Neural progenitor cell (in vitro differentiated cells): ENCODE measurements at regions not wholly inside any gene's neighbourhood (a gene's known extent, or its start where the extent isn't known, plus 50 kb on each side); places are given as distances from the start of the nearest gene placed in this dataset.

ENCODE experiments used
- DNase-seq: peaks from one replicate; pipeline ENCODE4 v3.0.0-alpha.2; 2016; ENCODE audit warnings: low spot score
- H2AFZ ChIP-seq: fragments of 200-600 bp; sonication (generic); replicated peaks from 2 replicates; pipeline ENCODE4 v1.6.1; 2016; ENCODE audit warnings: antibody characterized with exemption
- H3F3A ChIP-seq: fragments of 200-600 bp; sonication (generic); 2 replicates; pipeline ENCODE4 v1.6.1; 2016; ENCODE audit warnings: antibody characterized with exemption, low read depth
- H3K27ac ChIP-seq: fragments of 200-600 bp; sonication (generic); 2 replicates; pipeline ENCODE4 v1.5.1; 2016; ENCODE audit warnings: mild to moderate bottlenecking
- H3K27me3 ChIP-seq: fragments of 200-600 bp; sonication (generic); 2 replicates; pipeline ENCODE4 v1.6.1; 2016; ENCODE audit warnings: mild to moderate bottlenecking, moderate library complexity
- H3K36me3 ChIP-seq: fragments of 200-600 bp; sonication (generic); 2 replicates; pipeline ENCODE4 v1.5.1; 2016
- H3K4me1 ChIP-seq: fragments of 200-600 bp; sonication (generic); 2 replicates; pipeline ENCODE4 v1.6.1; 2016; ENCODE audit warnings: mixed run types
- H3K4me2 ChIP-seq: fragments of 200-600 bp; sonication (generic); 2 replicates; pipeline ENCODE4 v1.6.1; 2016
- H3K4me3 ChIP-seq: fragments of 200-600 bp; sonication (generic); 2 replicates; pipeline ENCODE4 v1.5.1; 2016
- H3K79me2 ChIP-seq: fragments of 200-600 bp; sonication (generic); 2 replicates; pipeline ENCODE4 v1.6.1; 2016; ENCODE audit warnings: low read depth
- H3K9ac ChIP-seq: fragments of 200-600 bp; sonication (generic); 2 replicates; pipeline ENCODE4 v1.6.1; 2016
- H3K9me3 ChIP-seq: fragments of 200-600 bp; sonication (generic); 2 replicates; pipeline ENCODE4 v1.5.1; 2016; ENCODE audit warnings: low read depth
- H4K20me1 ChIP-seq: fragments of 200-600 bp; sonication (generic); 2 replicates; pipeline ENCODE4 v1.6.1; 2016; ENCODE audit warnings: low read depth
- H3K27ac Mint-ChIP-seq: 3 replicates; pipeline ENCODE4 v1.8.0; 2021; ENCODE audit warnings: mixed read lengths
- H3K27me3 Mint-ChIP-seq: 2 replicates; pipeline ENCODE4 v1.8.0; 2022; ENCODE audit warnings: low read depth, mild to moderate bottlenecking, inconsistent platforms, moderate library complexity, mixed read lengths; ENCODE audit not compliant: insufficient read depth
- H3K36me3 Mint-ChIP-seq: 3 replicates; pipeline ENCODE4 v1.8.0; 2021; ENCODE audit warnings: mixed read lengths
- H3K4me1 Mint-ChIP-seq: 3 replicates; pipeline ENCODE4 v1.8.0; 2021; ENCODE audit warnings: mixed read lengths
- H3K4me3 Mint-ChIP-seq: 3 replicates; pipeline ENCODE4 v1.8.0; 2021; ENCODE audit warnings: mild to moderate bottlenecking, moderate library complexity, mixed read lengths
- H3K9me3 Mint-ChIP-seq: 3 replicates; pipeline ENCODE4 v1.8.0; 2020; ENCODE audit warnings: mixed read lengths
- EZH2 ChIP-seq: fragments of 200-600 bp; sonication (generic); IDR thresholded peaks from 2 replicates; pipeline ENCODE4 v1.6.1; 2017; ENCODE audit warnings: antibody characterized with exemption, mild to moderate bottlenecking, moderate library complexity
- EZH2phosphoT487 ChIP-seq: fragments of 200-600 bp; sonication (generic); IDR thresholded peaks from 2 replicates; pipeline ENCODE4 v1.6.1; 2017; ENCODE audit warnings: antibody characterized with exemption
- TF ChIP-seq, protein P1 (sequence below): fragments of 200-600 bp; sonication (generic); IDR thresholded peaks from 2 replicates; pipeline ENCODE4 v1.5.1; 2017; ENCODE audit warnings: antibody characterized with exemption, mild to moderate bottlenecking

DNA sequence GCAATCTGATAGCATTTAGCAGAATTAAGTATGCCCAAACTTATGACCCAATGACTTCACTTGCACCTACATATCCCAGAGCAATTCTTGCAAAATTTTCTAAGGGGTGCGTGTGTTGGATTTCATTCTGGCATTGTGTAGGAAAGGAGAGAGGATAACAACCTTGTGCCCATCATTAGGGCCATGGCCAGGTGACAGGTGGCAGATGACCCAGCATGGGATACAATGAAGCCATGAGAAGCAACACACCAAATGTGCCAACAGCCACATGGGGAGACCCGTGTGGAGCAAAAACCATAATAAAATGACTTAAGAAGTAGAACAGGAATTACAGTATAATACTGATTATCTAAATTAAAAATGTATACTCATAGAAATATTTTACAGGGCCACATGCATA lies 166.9 kb upstream of the EPB41L3 start:
- Histone ChIP-seq H3F3A (no peaks in the 10 kb centered on the region), H3K27me3 (no peaks in the 10 kb centered on the region)

DNA sequence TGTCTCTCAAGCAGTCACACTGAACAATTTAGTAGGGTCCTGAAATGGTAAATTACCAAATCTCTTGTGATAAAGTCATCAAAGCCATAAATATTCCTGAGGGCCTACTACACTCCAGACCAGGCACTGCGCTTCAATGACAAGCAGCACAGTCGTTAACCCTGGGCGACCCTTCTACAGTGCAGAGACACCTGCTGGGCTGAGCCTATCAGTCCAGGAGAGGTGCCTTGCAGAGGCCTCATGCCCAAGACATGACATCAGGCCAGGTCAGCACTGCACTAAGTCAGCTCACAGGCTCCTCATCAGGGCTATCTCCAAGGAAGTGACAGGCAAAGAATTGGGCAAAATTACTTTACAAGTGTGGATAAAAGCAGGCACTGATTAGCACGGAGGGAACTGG lies 166.4 kb upstream of the EPB41L3 start:
- no peaks in the 10 kb centered on the region for H3K4me1 ChIP-seq
- Mint-ChIP-seq H3K36me3 (no peaks in the 10 kb centered on the region), H3K9me3 (no peaks in the 10 kb centered on the region)

More for the DNA sequence above, 166.9 kb upstream of the EPB41L3 start:
- no peak for DNase-seq
- Mint-ChIP-seq H3K4me3 (no peak overlapping the region), H3K27me3 (peaks cover 2% of the 10 kb centered on the region), H3K27ac (no peak overlapping the region), H3K4me1 (no peaks in the 10 kb centered on the region), H3K36me3 (no peaks in the 10 kb centered on the region), H3K9me3 (no peaks in the 10 kb centered on the region)
- Histone ChIP-seq H3K4me2 (no peak overlapping the region), H3K36me3 (no peaks in the 10 kb centered on the region), H3K9ac (no peak overlapping the region), H4K20me1 (no peaks in the 10 kb centered on the region), H3K79me2 (no peaks in the 10 kb centered on the region), H3K27ac (no peak overlapping the region), H3K9me3 (no peaks in the 10 kb centered on the region), H3K4me3 (no peak overlapping the region), H2AFZ (no peak overlapping the region), H3K4me1 (no peaks in the 10 kb centered on the region)
- TF ChIP-seq EZH2phosphoT487 (no peak), EZH2 (no peak)
- TF ChIP-seq, protein P1, sequence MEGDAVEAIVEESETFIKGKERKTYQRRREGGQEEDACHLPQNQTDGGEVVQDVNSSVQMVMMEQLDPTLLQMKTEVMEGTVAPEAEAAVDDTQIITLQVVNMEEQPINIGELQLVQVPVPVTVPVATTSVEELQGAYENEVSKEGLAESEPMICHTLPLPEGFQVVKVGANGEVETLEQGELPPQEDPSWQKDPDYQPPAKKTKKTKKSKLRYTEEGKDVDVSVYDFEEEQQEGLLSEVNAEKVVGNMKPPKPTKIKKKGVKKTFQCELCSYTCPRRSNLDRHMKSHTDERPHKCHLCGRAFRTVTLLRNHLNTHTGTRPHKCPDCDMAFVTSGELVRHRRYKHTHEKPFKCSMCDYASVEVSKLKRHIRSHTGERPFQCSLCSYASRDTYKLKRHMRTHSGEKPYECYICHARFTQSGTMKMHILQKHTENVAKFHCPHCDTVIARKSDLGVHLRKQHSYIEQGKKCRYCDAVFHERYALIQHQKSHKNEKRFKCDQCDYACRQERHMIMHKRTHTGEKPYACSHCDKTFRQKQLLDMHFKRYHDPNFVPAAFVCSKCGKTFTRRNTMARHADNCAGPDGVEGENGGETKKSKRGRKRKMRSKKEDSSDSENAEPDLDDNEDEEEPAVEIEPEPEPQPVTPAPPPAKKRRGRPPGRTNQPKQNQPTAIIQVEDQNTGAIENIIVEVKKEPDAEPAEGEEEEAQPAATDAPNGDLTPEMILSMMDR: no peak

DNA sequence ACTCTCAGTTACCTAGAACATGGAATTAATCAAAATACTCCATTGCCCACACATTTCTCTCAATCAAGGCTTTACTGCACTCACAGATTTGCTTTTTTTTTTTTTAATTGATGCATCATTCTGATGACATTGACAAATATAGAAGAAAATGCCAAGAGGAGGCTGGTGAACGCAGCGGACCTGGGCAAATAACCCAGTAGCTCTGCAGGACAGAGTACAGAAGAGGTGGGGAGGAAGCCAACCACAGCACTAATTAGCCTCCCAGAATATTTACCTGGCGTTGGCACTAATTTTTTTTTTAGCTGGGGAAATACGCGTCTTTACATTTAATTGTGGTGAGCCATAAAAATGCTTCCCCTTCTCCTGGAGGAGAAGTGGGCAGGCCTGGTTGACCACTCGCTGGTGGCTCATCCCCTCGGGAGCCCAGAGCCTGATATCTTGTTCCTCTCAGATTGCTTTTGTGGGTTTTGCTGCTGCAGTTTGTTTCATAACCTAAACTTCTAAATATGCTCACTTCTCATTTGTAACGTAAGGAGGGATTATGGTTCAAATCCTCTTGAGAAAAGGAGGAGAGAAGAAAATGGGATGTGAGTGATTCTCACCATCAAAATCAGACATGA lies 165.8 kb upstream of the EPB41L3 start:
- H3K27me3 Mint-ChIP-seq: peaks cover 2% of the 10 kb centered on the region

More for the DNA sequence above, 166.4 kb upstream of the EPB41L3 start:
- Mint-ChIP-seq H3K4me1 (no peaks in the 10 kb centered on the region), H3K4me3 (no peak overlapping the region), H3K27ac (no peak overlapping the region), H3K27me3 (peaks cover 2% of the 10 kb centered on the region)
- no peak overlapping the region for H3K4me3 ChIP-seq
- H3K4me2 ChIP-seq: no peak overlapping the region
- no peaks in the 10 kb centered on the region for H4K20me1 ChIP-seq
- no peaks in the 10 kb centered on the region for H3K79me2 ChIP-seq
- no peak overlapping the region for H3K9ac ChIP-seq
- H3K27me3 ChIP-seq: no peaks in the 10 kb centered on the region
- H3K9me3 ChIP-seq: no peaks in the 10 kb centered on the region
- no peak for TF ChIP-seq EZH2phosphoT487
- TF ChIP-seq, protein P1: no peak
- no peak for TF ChIP-seq EZH2
- no peak overlapping the region for H3K27ac ChIP-seq
- peak; percentile 6 for DNase-seq
- no peak overlapping the region for H2AFZ ChIP-seq
- H3F3A ChIP-seq: no peaks in the 10 kb centered on the region
- no peaks in the 10 kb centered on the region for H3K36me3 ChIP-seq

More for the DNA sequence above, 165.8 kb upstream of the EPB41L3 start:
- Histone ChIP-seq H3K79me2 (no peaks in the 10 kb centered on the region), H3K27me3 (no peaks in the 10 kb centered on the region), H3K4me2 (no peak overlapping the region), H3F3A (no peaks in the 10 kb centered on the region), H3K36me3 (no peaks in the 10 kb centered on the region), H3K4me1 (no peaks in the 10 kb centered on the region), H3K9me3 (no peaks in the 10 kb centered on the region), H2AFZ (no peak overlapping the region), H3K27ac (no peak overlapping the region), H3K9ac (no peak overlapping the region), H4K20me1 (no peaks in the 10 kb centered on the region), H3K4me3 (no peak overlapping the region)
- Mint-ChIP-seq H3K4me1 (no peaks in the 10 kb centered on the region), H3K4me3 (no peak overlapping the region), H3K27ac (no peak overlapping the region), H3K36me3 (no peaks in the 10 kb centered on the region), H3K9me3 (no peaks in the 10 kb centered on the region)
- DNase-seq: no peak
- TF ChIP-seq EZH2phosphoT487 (no peak), EZH2 (no peak)
- TF ChIP-seq, protein P1: no peak
